DND-41 (cell line): ENCODE measurements at regions not wholly inside any gene's neighbourhood (a gene's known extent, or its start where the extent isn't known, plus 50 kb on each side); places are given as distances from the start of the nearest gene placed in this dataset.

Experiments
- CTCF ChIP-seq: IDR thresholded peaks from 2 replicates; pipeline ENCODE4 v1.5.1; 2012; ENCODE audit warnings: borderline replicate concordance, low read length, moderate library complexity, mild to moderate bottlenecking; ENCODE audit not compliant: poor library complexity, severe bottlenecking; ENCODE audit errors: extremely low read depth
- EZH2 ChIP-seq: IDR thresholded peaks from 3 replicates; pipeline ENCODE4 v1.6.1; 2012; ENCODE audit warnings: borderline replicate concordance, low read depth, mild to moderate bottlenecking, moderate library complexity, low read length, inconsistent platforms; ENCODE audit not compliant: severe bottlenecking

DNA sequence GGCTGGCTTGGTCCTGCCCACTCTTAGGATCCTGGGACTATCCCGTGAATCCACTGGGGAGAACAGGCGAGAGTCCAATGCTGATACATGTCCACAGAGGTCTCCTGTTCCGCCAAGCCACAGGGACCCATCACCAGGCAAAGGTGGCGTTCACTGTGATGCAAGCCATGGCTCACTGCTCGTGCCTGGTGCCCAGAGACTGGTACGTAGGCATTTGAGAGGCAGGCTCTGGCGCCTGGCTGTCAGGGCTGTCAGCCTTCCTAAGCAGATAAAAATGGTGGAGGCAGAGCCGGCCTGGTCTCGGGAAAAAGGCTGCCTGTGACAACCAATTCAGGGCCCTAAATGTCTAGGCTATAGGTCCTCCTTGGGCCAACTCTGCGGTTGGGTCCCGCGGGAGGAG, 2329.0 kb downstream of the TP53TG3F start:
- no peak for TF ChIP-seq CTCF
- no peak for TF ChIP-seq EZH2
